ENCODE measurements at regions not wholly inside any gene's neighbourhood (a gene's known extent, or its start where the extent isn't known, plus 50 kb on each side); places are given as distances from the start of the nearest gene placed in this dataset.

DNA sequence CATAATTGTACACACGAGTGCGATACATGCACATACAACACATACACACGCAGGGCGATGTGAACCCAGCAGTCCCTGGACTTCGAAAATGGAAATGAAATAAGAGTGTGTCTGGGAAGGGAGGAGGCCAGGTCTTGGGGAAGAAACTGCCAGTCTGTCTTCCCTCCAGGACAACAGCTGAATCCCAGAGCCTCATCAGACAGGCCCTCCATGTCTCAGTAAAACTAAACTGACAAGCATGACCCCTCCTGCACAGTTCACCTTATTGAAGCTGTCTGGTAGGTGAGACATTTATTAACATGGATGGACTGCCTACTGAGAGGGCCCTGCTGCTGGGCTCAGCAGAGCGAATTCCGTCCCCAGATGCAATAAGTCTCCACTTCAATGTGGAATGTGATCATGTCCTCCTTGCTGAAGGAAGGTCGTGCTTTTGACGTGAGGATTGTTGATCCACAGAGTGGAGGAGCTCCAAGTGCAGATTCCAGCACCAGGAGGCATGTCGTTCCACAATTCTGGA is 117.4 kb downstream of the SOX9 start:
- no peaks in the 10 kb centered on the region for H3K9me3 ChIP-seq (ENCODE audit: control insufficient read depth in 4 of 4, low read length in 3 of 4)
- H3K4me3 ChIP-seq (ENCODE audit: low read depth in 1 of 3, low read length in 3 of 3) = no peak overlapping the region
- H3K9ac ChIP-seq (ENCODE audit: low read depth in 1 of 2, low read length in 2 of 2) = no peak overlapping the region
- no peaks in the 10 kb centered on the region for H3K36me3 ChIP-seq (ENCODE audit: control insufficient read depth in 4 of 4, insufficient read depth in 3 of 4, low read depth in 1 of 4, low read length in 3 of 4)
- no peak for TF ChIP-seq TAF1 (conservative IDR thresholded peaks at IDR 0.05)
- TF ChIP-seq JUND (IDR thresholded peaks at IDR 0.05) = no peak
- TF ChIP-seq EGR1 (IDR thresholded peaks at IDR 0.05; ENCODE audit: low read depth in 2 of 2) = no peak
- TF ChIP-seq HNF4G (IDR thresholded peaks at IDR 0.05) = no peak
- TF ChIP-seq, protein P1, sequence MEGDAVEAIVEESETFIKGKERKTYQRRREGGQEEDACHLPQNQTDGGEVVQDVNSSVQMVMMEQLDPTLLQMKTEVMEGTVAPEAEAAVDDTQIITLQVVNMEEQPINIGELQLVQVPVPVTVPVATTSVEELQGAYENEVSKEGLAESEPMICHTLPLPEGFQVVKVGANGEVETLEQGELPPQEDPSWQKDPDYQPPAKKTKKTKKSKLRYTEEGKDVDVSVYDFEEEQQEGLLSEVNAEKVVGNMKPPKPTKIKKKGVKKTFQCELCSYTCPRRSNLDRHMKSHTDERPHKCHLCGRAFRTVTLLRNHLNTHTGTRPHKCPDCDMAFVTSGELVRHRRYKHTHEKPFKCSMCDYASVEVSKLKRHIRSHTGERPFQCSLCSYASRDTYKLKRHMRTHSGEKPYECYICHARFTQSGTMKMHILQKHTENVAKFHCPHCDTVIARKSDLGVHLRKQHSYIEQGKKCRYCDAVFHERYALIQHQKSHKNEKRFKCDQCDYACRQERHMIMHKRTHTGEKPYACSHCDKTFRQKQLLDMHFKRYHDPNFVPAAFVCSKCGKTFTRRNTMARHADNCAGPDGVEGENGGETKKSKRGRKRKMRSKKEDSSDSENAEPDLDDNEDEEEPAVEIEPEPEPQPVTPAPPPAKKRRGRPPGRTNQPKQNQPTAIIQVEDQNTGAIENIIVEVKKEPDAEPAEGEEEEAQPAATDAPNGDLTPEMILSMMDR (IDR thresholded peaks at IDR 0.05; ENCODE audit: low read depth, low read length, missing input control) = no peak
- TF ChIP-seq RAD21 (IDR thresholded peaks at IDR 0.05) = no peak
- TF ChIP-seq, protein P2, sequence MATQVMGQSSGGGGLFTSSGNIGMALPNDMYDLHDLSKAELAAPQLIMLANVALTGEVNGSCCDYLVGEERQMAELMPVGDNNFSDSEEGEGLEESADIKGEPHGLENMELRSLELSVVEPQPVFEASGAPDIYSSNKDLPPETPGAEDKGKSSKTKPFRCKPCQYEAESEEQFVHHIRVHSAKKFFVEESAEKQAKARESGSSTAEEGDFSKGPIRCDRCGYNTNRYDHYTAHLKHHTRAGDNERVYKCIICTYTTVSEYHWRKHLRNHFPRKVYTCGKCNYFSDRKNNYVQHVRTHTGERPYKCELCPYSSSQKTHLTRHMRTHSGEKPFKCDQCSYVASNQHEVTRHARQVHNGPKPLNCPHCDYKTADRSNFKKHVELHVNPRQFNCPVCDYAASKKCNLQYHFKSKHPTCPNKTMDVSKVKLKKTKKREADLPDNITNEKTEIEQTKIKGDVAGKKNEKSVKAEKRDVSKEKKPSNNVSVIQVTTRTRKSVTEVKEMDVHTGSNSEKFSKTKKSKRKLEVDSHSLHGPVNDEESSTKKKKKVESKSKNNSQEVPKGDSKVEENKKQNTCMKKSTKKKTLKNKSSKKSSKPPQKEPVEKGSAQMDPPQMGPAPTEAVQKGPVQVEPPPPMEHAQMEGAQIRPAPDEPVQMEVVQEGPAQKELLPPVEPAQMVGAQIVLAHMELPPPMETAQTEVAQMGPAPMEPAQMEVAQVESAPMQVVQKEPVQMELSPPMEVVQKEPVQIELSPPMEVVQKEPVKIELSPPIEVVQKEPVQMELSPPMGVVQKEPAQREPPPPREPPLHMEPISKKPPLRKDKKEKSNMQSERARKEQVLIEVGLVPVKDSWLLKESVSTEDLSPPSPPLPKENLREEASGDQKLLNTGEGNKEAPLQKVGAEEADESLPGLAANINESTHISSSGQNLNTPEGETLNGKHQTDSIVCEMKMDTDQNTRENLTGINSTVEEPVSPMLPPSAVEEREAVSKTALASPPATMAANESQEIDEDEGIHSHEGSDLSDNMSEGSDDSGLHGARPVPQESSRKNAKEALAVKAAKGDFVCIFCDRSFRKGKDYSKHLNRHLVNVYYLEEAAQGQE (IDR thresholded peaks at IDR 0.05) = no peak
- TF ChIP-seq, protein P3, sequence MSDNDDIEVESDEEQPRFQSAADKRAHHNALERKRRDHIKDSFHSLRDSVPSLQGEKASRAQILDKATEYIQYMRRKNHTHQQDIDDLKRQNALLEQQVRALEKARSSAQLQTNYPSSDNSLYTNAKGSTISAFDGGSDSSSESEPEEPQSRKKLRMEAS (IDR thresholded peaks at IDR 0.05) = no peak
- no peak for TF ChIP-seq NR2F2 (IDR thresholded peaks at IDR 0.05)
- TF ChIP-seq, protein P4, sequence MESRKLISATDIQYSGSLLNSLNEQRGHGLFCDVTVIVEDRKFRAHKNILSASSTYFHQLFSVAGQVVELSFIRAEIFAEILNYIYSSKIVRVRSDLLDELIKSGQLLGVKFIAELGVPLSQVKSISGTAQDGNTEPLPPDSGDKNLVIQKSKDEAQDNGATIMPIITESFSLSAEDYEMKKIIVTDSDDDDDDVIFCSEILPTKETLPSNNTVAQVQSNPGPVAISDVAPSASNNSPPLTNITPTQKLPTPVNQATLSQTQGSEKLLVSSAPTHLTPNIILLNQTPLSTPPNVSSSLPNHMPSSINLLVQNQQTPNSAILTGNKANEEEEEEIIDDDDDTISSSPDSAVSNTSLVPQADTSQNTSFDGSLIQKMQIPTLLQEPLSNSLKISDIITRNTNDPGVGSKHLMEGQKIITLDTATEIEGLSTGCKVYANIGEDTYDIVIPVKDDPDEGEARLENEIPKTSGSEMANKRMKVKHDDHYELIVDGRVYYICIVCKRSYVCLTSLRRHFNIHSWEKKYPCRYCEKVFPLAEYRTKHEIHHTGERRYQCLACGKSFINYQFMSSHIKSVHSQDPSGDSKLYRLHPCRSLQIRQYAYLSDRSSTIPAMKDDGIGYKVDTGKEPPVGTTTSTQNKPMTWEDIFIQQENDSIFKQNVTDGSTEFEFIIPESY (IDR thresholded peaks at IDR 0.05) = no peak
- TF ChIP-seq SP1 (IDR thresholded peaks at IDR 0.05) = no peak
- TF ChIP-seq FOXA1 (IDR thresholded peaks at IDR 0.05) = no peak
- TF ChIP-seq RXRA (IDR thresholded peaks at IDR 0.05) = no peak
- no peak for TF ChIP-seq YY1 (IDR thresholded peaks at IDR 0.05)
- no peak overlapping the region for H3K27ac ChIP-seq (ENCODE audit: low read depth in 1 of 2, low read length in 2 of 2)
- H3K4me1 ChIP-seq (ENCODE audit: control insufficient read depth in 4 of 4, insufficient read depth in 4 of 4, low read length in 3 of 4) = no peaks in the 10 kb centered on the region
- H3K27me3 ChIP-seq (ENCODE audit: control insufficient read depth in 4 of 4, insufficient read depth in 4 of 4, low read length in 3 of 4) = peaks cover 0 to 2% (median under 1%) of the 10 kb centered on the region in 4 donors
- DNase-seq (ENCODE audit: low spot score) = no peak
- WGBS = 75% methylated on average over 10 of the region's 10 CpGs

DNA sequence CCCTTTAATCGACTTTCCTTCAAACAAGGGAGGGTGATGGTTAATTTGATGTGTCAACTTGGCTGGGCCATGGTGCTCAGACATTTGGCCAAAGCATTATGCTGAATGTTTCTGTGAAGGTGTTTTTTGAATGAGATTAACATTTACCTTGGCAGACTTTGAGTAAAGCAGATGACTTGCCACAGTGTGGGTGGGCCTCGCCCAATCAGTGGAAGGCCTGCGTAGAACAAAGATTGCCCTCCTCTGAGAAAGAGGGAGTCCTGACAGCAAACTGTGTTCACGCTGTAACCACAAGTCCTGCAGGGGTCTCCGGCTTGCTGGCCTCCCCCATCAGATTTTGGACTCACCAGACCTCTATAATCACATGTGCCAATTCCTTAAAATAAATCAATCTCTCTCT is 118.7 kb downstream of the SOX9 start:
- Histone ChIP-seq H3K9ac (ENCODE audit: low read depth in 1 of 2, low read length in 2 of 2) (no peak overlapping the region), H3K4me3 (ENCODE audit: low read depth in 1 of 3, low read length in 3 of 3) (no peak overlapping the region), H3K27ac (ENCODE audit: low read depth in 1 of 2, low read length in 2 of 2) (no peak overlapping the region), H3K27me3 (ENCODE audit: control insufficient read depth in 4 of 4, insufficient read depth in 4 of 4, low read length in 3 of 4) (peaks cover 0 to 2% (median 0%) of the 10 kb centered on the region in 4 donors), H3K9me3 (ENCODE audit: control insufficient read depth in 4 of 4, low read length in 3 of 4) (peaks cover 4 to 9% (median 7%) of the 10 kb centered on the region in 4 donors), H3K4me1 (ENCODE audit: control insufficient read depth in 4 of 4, insufficient read depth in 4 of 4, low read length in 3 of 4) (no peaks in the 10 kb centered on the region), H3K36me3 (ENCODE audit: control insufficient read depth in 4 of 4, insufficient read depth in 3 of 4, low read depth in 1 of 4, low read length in 3 of 4) (no peaks in the 10 kb centered on the region)
- no peak for DNase-seq (ENCODE audit: low spot score)
- WGBS = 92% methylated on average over 5 of the region's 5 CpGs
- TF ChIP-seq, protein P1 (IDR thresholded peaks at IDR 0.05; ENCODE audit: low read depth, low read length, missing input control) = no peak
- TF ChIP-seq JUND (IDR thresholded peaks at IDR 0.05) = no peak

Measured in liver (tissue), 8 donors.